HG02840 (cell line): ENCODE measurements at regions not wholly inside any gene's neighbourhood (a gene's known extent, or its start where the extent isn't known, plus 50 kb on each side); places are given as distances from the start of the nearest gene placed in this dataset.

ENCODE experiments used
- ATAC-seq: cut with Tn5 transposase; IDR thresholded peaks from one replicate; pipeline ENCODE4 v1.9.1; 2021; ENCODE audit warnings: mild to moderate bottlenecking, moderate library complexity, moderate number of reproducible peaks; ENCODE audit not compliant: unreplicated experiment, low FRiP score

DNA sequence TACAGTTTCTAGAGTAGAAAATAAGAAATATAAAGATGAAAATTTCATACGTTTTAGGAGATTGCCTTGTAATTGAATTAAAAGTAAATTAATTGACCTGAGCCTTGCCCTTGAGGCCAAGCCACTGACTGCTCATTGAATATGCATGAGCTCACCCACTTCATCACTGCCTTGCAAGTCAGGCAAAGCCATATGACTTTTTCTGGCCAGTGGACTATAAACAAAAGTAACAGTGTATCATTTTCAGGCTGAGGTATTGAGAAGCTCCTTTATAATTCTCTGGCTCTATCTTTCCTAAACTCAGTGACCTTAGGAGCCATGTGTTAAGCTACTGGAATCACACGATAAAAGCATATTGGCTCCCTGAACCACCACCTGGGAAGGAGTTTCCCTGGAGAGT lies 369.3 kb downstream of the NUAK1 start:
- no peak for ATAC-seq

DNA sequence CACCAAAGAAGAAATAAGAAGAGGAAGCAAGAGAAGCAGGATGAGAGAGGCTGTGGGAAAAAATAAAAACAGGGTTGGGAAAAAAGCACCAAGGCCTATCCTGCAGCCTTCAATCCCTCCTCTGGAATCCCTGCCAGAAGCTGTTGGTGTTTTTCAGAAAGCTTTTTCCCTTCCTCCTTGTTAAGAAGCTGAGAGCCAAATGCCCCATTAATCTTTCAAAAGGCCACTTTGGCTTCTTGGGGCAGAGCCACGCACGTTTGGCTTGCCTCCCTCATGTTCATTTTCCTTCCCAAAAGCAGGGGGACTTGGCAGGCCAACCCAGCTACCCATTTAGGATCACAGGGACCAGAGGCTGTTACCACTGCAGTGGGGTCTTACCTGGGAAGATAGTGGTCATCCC lies 365.3 kb downstream of the NUAK1 start:
- ATAC-seq, result no peak

DNA sequence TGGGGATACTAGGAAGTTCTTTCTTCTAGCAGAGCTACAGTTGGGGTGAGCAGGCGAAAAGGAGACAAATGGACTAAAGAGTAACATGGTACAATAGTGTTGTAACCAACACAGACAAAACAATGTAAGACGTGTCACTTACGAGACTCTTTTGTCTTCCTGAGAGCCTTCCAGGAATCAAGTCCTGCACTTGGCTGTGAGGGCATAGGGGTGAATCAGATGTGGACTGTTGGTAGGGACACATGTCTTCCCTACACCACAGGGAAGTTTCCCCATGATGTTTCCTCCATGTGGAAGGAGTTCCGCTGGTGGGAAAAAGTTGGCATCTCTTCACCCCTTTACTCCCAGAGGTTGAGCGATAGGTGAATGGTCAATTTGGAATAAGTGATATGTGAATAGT lies 364.7 kb downstream of the NUAK1 start:
- ATAC-seq, result no peak

DNA sequence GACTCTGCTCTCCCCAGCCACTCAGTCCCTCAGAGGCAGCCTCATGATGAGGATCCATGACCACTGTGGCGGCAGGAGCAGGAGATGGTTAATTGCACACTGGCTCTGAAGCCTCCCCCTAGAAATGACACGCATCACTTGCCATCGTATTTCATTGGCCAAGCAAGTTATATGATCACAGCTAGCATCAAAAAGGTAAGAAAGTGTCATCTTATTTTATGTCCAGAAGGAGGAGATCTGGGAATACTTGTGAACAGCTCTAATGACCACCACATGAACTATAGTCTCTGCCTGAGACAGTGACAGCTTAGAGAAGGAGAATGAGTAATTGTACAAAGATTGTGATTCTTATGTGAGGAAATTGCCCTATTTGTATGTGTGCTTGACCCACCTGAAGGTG lies 363.4 kb downstream of the NUAK1 start:
- no peak for ATAC-seq

DNA sequence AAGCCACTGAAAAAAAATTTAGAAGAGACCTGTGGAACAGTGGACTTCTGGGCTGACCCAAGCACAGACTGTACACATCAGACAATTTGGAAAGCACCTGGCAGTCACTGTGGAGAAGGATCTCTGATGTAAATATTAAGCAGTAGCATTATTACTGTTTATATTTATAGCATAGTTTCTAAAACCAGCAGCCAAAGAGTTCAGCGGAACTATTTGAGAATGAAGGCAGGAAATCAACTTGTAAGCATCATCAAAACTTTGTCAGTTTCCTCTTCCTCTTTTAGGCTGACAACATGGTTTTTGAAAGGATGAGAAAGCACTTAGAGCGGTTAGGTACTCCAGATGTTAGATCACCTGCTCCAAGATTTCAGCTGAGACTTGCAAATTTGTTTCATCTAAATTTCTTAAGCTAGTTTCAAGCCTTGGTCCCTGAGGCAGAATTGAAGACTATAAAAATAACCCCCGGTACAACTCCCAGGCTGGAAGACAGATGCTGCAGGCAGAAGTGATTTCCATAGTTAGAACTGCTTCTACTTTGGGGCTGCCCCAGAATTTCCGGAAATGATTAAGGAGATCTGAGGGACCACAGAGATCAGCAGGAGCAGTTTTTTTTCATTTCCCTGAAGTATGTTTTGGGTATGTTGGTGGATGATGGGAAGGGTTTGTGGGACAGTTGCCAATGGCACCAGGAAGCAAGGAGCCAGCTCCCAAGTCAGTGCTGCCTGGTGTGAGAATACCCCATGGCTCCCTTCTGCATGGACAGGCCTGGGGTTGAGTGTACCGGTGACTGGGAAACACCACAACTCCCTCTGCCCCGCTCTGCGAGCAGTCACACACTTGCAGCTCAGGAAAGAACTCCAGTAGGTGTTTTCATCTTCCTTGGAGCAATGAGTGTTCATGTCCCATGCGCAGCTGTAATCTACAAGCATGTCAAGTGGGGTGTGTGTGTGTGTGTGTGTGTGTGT lies 354.5 kb downstream of the NUAK1 start:
- ATAC-seq, result no peak

DNA sequence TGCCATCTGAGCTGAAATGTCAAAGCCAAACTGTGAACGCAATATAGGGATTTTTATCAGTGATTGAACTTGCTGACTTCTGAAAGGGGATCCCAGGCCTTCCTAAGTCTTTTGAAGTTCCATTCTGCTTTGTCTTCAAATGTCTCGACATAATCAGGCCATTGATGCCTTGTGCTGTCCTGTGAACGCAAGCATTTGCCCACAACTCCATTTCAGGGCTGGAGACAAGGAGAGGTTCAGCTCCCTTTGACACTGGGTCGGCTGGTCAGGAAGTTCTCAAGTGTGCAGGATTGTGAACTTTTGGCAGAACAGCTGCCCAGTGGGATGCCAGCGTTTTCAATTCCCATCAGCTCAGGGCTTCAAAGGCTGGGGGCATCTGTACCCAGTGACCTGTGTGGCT lies 345.3 kb downstream of the NUAK1 start:
- no peak for ATAC-seq

DNA sequence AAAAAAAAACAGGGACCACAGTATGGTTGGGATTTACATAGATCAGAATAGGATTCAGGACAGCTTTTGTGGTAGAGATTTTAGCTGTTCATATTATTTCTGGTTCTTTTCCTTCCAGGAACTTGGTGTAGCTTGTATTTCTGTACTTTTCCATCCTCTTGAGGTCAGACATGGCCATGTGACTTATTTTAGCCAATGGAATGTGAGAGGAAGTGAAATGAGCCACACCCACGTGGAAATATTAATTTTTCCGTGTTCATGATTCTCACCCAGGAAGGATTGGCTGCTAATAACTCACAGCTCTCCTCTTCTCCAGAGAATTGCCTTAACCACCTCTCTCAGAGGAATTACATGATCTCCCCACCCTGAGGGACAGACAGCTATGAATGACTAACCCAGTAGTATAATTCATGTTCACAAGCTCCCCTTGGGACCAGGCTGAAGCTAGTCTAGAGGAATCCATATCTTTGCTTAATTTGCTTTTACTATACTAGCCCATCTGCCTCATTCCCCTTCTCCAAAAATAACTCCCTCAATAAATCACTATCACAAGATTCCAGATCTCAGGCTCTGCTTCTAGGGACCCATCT lies 340.4 kb downstream of the NUAK1 start:
- ATAC-seq, result no peak

DNA sequence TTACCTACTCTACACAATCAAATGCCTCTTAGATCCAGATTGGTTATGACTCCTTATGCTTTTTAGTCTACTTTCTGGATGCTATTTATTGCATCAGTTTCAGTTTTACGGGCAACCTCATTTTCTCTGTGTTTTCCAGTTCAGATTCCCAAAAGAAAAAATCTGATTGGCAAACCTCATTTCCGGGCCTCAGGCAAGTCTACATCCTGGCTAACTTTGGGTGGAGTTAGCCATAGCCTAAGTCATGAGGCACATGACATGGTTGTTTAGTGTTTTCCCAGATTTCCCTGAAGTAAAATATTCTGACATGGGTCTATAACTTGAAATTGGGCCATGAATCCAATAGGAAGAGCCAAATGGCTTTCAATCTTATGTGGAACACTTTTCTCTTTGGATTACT lies 339.7 kb downstream of the NUAK1 start:
- no peak for ATAC-seq

DNA sequence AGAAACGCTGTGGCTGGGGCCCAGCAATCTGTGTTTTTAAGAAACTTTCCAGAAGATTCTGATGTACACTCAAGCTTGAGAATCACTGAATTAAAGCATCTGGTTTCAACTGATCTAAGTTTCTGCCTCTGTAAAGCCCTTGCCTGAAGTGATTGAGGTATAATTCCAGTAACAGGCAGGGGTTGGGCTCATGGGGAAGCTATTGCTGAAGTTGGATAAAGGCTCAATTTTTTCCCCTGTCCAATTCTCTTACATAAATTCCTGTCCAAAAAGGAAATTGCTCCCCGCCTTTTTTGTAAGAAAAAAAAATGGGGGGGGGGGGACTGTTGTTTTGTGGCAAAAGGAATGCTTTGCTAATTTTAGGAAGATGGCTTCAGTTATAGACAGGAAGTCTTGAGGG lies 337.4 kb downstream of the NUAK1 start:
- ATAC-seq, result no peak

DNA sequence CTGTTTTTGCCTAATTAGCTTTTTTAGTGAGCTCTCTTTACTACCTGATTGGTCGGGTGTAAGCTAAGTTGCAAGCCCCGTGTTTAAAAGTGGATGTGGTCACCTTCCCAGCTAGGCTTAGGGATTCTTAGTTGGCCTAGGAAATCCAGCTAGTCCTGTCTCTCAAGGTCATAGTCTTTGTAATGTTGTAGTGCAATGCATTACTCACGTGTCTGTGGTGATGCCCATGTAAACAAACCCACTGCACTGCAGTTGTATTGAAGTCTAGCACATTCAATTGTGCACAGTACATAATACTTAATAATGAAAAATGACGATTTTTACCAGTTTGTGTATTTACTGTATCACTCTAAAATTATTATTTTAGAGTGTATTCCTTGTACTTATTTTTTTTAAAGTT lies 335.5 kb downstream of the NUAK1 start:
- no peak for ATAC-seq

DNA sequence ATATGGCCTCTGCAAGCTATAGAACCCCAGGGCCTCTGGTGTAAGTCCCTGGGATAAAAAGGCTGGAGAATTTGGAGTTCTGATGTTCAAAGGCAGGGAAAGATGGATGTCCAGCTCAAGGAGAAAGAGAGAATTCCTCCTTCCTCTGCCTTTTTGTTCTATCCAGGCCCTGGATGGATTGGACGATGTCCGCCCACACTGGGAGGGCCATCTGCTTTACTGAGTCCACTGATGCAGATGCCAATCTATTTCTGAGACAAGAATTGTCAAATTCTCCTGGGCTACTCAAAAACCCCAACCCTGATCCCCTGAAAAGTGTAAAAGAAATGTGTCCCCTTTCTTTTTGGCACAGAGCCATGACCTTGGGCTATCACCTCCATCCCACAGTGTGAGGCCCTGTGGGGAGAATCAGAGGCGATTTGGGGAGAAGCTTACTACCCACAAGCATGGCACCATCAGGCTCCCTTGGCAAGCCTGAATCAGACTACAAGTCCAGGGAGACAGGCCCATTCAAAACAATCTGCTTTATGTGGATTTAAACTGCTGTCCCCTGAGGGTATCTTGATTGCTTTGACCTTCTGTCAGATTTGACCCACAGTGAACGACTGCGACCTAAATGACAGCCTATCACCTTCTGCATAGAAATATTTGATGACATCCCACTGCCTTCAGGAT lies 334.0 kb downstream of the NUAK1 start:
- ATAC-seq, result no peak

DNA sequence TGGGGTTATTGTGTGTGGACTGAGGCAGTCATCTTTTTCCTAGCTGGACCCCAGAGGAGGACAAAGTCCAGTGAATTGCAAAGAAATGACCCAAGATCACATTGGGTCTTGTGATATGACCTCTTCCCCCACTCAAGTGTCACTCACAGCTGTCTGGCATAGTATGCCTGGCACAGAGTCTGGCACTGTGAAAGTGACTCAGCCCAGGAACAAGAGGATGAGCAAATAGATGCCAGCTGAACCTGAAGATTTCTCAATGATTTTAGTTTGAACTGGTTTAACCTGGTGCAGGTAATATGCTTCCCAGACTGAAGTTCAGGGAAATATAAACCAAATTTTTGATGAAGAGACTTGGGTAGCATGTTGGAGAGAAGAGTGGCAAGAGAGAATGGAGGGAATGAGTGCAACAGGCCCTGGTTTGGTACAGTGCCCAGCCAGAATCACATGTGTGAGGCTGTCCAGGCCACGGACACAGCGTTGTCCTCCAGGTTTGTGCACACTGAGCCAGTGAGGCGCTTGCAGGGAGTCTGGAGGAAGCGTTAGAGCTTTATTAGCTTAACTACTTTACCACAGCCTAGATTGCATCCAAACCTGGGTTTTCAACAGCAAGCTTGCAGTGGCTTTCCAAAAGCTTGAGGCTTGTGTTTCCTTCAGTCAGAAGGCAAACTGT lies 332.9 kb downstream of the NUAK1 start:
- ATAC-seq, result no peak

DNA sequence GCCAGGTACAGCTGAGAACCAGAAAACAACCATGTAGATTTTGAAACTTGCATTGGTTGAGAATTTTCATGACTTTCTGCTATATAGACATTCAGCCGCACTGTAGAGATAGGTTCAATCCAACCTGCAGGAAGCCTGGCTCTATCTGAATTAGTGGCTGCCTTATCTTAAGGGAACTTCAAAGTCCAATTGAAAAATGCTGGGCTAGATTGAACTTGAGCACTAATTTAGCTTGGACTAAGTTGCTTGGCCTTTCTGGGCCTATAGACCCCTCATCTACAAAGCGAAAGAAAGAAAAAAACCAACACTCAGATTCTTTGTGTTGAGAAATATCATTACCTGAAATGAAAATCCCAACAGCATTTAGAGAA lies 332.4 kb downstream of the NUAK1 start:
- ATAC-seq, result no peak

DNA sequence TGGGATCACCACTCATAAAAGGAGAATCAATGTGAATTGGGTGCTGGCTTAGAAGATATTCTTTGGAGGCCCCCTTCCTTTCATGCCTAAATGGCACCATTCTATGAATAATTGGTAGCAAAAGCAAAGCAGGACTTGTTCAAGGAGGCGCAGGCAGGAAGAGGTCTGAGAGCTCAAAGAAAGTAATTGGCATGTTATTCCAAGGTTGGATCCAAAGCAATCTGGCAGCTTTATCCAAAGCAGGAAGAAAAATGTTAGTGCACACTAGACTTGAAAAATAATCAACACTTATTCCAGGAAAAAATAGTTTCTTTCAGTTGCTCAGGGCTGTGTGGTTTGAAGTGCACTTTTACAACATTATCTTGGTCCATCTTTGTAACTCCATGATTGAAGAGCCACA lies 326.4 kb downstream of the NUAK1 start:
- ATAC-seq, result no peak

DNA sequence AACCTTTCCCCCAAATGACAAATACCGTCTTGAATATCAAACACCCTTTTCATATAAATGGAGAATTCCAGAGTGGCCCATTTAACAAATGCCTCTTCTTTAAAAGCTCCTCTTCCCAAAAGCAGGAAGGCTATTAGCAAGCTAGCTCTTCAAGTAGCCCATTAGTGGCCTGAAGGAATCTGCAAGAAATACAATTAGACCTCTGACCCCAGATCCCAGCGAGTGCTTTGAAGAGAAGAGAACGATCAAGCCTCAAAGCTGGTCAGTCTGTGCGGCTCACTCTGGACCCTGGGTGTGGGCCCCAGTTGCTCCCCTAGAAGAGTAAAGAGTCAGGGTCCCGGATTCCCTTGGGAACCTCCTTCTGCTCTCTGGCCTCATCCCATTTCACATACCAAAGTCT lies 325.6 kb downstream of the NUAK1 start:
- ATAC-seq, result no peak

DNA sequence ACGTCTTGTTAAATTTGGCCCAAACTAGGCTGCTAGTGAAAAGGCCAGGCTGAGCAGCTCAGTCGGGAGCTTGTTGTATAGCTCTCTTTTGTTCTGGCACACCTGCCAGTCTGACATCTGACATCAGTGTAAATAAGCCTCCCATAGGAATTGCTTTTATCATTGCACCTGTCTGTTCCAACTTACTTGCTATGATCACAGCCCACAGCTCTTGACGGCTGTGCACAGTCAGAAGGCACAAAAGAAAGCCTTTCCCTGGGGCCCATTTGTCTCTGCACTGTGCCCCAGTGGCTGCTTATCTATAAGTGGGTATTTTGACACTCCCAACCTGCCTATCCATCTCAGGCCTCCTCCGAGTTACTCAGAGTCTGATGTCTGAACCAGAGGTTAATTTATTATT lies 324.5 kb downstream of the NUAK1 start:
- no peak for ATAC-seq

DNA sequence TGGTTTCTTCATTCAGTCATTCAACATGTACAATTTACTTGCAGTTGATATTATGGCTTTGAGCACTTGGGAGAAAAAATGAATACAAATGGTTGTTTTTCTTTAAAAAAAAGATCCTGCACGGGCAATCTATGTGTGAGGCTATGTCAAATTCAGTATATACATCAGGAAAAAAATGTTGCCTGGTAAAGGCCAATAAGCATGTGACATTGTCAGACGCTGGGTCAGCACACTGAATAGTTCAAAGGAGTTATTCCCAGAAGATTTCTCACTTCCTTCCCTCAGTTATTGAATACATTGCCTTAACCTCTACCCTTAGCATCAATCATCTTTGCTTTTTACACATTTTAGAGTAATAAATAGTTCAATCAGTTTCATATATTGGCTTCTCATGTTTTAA lies 319.2 kb downstream of the NUAK1 start:
- no peak for ATAC-seq

DNA sequence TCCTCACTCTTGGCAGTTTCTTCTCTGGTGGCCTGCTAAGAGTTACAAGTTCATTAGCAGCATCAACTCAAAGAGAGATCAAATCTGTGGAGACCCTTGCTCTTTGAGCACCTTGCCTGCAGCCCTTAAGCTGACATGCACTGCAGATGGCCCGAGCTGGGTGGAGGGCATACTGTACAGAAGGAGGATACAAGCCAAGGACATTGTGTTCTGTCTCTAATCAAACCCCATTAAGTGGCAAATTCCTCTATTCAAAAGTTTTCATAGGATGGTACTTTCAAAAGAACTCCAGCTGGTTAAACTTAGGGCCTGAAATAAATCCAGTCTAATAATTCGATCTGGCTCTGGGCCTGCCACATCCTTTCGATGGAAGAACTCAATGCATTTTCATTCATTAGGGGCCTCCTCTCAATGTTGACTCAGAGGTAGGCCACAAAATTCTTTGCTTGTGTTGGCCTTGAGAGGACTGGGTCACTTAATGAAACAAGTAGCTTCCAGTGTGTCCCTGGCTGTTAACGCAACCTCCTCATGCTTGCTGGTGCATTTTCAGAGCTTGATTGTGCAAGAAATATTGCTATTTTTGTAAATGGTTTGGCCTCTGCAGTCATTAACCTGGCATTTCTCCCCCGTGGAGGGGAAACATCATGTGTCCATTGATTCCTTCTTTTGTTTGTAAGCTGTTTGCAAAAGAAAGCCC lies 318.2 kb downstream of the NUAK1 start:
- ATAC-seq, result no peak

DNA sequence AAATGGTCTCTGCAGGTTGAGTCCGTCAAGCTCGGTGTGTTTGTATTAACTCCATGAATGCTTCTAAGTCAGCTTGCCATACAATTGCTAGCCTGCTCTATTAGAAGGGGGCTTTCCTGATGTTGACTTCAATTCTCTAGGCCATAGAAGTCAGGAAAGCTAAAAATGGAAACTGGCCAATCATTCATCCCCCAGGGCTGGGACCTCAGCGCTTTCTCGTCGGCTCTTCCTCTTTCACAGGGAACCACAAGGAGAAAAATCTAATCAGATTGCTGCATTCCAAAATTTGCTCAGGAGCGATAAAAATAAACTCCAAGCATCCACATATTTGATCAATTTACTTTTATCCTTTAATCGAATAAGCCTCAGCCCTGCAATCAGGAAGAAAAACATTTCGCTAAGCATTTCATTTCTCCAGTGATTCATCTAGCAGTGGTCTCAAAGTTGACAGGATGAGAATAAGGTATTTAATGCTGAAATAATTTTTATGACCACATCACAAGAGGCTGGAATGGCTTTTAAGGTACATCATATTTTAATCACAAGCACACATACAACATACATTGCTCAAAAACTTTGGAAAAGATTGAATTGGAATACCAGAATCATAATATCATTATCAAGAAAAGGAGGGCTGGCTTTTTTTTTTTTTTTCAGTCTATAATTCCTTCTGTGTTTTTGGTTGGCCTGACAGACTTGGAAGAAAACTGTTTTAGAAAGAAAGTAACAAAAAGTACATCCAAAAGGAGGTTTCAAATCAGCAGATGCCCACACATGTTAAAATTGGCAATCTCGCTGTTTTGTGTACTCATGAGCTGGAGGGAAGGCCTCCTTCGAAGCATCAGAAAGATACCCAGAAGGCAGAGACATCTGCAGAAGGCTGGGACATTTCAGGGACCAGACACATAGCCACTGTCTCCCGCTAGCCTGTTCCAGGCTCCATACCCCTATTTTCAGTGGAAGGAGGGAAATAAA lies 316.3 kb downstream of the NUAK1 start:
- ATAC-seq, result no peak
